HG03066 (cell line): ENCODE measurements at regions not wholly inside any gene's neighbourhood (a gene's known extent, or its start where the extent isn't known, plus 50 kb on each side); places are given as distances from the start of the nearest gene placed in this dataset.

Source experiments
- ATAC-seq: cut with Tn5 transposase; IDR thresholded peaks from one replicate; pipeline ENCODE4 v1.9.1; 2021; ENCODE audit warnings: low read depth; ENCODE audit not compliant: unreplicated experiment

GRCh38 chr7:95718577-95719410 is 53.6 kb upstream of the DYNC1I1 start:
- no peak for ATAC-seq

- no peak for ATAC-seq
Measured at GRCh38 chr7:95716357-95717122, 55.8 kb upstream of the DYNC1I1 start.

GRCh38 chr7:95715274-95715673 is 57.1 kb upstream of the DYNC1I1 start:
- ATAC-seq: no peak

DNA sequence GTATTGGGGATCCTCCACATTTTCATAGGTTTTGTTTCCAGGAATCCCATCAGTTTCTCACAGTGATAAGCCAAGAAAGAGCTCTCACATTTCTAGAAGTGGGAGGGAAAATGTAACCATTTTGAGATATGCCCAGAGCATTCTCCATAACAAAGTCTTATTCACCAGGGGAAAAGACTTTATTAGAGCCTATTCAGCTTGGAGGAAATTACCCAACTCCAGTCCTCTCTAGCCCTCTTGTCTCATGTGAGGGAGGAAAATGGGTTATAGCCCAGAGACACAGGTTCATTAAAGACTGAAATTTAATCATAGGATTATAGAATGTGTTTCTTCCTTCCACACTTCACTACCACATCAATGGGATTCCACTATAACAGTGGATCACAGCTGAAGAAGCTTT is 61.6 kb upstream of the DYNC1I1 start:
- ATAC-seq: no peak

DNA sequence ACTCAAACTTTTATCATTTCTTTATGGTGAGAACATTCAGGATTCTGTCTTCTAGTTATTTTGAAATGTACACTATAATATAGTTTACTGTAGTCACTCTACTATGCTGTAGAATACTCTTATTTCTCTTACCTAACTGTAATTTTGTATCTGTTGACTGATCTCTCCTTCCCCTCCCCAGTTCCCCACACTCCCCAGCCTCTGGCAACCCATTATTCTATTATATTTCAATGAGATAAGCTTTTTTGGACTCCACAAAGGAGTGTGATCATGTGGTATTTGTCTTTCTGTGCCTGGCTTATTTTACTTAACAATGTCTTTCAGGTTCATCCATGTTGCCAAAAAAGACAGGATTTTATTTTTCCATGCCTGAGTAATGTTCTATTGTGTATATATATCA is 71.4 kb upstream of the DYNC1I1 start:
- no peak for ATAC-seq

DNA sequence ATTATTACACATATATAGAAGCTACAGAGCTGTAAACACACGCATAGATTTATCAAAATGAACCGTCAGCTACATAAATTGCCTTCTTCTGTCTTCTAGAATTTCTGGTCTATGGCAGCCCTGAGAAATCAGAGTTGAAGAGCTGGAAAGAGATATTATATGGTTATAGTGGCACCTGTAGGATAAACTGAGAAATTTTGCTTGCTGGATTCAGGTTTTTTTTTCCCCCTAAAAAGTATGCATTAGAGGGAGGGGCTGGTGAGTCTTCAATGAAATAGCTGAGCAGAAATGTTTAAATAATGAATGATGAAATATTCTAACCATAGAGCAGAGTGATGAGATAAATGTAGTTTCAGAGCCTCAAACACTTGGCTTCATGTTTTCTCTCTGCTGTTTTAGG is 78.0 kb upstream of the DYNC1I1 start:
- no peak for ATAC-seq

GRCh38 chr7:95693551-95694333 is 78.6 kb upstream of the DYNC1I1 start:
- ATAC-seq: no peak

DNA sequence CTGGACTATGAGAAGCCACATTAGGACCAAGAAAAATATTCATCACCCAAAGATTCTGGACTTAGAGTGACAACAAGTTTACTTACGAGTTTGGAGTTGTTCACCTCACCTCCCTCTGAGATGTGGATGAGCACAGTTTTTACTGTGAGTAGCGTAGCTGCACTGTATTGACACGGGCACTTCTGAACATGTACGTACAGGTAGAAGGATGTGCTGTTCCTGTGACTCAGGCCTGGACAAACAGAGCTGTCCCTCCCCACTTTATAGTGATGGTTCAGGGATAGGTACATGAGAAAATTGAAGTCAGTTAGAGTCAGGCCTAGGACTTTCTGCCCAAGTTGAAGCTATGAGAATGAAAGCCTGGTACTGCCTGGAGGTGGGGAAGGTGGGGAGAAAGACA is 80.9 kb upstream of the DYNC1I1 start:
- no peak for ATAC-seq

DNA sequence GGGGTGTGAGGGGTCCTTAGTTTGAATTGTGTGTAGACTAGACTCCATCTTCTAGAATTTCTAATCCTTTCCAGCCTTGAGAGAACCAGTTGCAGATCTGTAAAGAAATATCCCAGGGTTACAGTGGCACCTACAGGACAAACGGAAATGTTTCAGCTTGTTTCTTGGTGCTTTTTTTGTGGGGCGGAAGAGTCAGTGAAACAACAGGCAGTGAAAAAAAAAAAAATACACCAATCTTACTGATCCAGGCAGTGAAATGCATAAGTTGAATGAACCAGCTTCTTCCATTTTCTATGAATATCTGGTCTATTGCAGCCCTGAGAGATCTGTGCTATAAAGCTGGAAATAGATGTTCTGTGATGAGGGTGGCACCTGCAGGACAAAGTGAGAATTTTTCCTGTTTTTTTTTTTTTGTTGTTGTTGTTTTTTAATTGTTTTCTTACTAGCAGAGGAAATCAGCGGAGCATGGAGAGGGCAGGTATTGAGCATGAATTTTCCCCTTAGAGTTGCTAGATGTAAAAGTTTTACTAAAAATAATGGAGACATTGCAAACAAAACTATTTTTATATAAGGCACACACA is 81.9 kb upstream of the DYNC1I1 start:
- peak; percentile 66 for ATAC-seq

DNA sequence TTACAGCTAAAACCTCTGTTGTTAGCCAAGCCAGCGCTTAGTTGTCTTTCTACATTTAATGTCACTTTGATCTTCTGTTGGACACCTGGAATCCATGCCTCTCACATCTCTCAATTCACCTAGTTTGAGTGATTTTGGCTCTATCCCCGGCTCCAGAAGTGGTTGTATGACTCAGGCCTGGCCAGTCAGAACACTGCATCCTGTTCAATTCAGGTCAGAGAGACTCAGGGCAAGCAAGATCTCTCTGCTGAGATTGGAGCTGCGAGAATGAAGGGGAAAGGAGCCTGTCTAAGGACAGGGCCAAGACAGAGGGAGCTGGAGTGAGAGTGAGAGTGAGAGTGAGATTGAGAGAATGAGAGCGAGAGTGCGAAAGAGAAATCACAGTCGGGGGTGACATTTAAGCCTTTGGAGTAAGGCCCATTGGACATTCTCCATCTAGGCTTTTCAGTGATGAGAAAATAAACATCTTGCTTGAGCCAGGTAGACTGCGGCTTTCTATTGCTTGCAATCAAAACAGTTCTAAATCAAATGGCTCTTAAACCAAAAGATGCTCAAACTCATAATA is 83.3 kb upstream of the DYNC1I1 start:
- ATAC-seq: no peak

DNA sequence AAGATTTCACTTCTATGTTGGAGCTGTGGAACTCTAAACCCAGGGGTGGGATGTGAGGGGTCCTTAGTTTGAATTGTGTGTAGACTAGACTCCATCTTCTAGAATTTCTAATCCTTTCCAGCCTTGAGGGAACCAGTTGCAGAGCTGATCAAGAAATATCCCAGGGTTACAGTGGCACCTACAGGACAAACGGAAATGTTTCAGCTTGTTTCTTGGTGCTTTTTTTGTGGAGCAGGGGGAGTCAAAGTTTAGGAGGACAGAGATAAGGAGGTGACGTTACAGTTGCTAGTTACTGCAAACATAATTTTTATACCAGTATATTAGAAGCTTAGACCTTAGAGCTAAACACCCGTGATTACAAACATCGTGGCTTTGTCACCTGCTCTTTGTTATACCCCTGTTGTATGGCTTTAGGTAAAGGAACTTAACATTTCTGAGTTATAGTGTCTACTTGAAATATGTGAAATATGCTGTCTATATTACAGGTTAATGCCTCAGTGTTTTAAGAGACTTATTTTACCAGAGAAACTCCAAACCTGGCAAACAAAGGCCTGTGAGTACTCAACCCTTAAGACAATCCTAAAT is 84.5 kb upstream of the DYNC1I1 start:
- no peak for ATAC-seq

DNA sequence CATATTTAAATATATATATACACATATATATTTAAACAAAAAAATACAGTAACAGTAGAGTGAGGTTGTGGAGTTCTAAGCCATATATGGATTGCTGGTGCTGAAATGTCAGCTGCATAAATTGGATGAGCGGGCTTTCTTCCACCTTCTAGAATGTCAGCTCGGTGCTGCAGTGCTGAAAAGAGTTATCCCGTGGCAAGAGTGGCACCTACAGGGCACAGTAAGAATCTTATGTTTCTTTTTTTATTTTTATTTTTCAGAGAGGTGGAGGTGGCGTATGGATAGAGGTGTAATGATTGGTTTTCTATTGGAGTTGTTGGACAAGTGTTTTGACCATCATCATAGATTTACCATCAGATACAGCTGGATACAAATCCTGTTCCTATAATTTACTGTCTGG is 86.2 kb upstream of the DYNC1I1 start:
- ATAC-seq: no peak

- ATAC-seq: no peak
Measured at GRCh38 chr7:95684505-95684904, 87.8 kb upstream of the DYNC1I1 start.

DNA sequence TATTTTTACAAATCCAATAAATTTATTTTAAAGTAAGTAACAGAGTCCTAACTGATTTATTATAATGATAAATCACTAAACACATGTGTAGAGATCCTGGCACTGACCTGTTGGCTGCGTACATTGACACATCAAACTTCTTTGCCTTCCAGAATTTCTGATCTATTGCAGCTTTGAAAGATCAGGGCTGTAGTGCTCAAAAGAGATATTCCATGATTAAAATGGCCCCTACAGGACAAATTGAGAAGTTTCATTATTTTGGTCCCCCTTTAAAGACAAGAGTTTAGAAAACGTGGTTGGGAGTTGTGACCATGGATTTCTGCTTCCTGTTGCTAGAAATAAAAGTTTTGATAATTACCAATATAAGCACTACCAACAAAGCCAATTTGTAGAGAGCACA is 87.7 kb upstream of the PDK4 start:
- no peak for ATAC-seq

DNA sequence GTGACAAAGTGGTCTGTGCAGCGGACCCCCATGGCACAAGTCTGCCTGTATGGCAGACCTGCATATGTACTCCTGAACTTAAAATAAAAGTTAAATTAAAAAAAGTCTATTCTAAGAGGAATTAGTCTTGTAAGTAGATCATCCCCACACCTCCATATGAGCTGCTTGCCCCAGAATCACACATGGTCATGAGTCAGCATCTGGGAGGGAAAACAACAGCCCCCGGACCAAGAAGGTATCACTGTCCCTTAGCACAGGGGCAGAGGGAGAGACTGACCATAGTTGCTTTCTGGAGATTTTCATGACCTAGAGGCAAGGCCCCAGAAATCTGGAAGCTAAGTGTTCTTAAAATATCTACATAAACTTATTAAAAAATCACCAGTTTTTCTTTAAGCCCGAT is 86.6 kb upstream of the PDK4 start:
- no peak for ATAC-seq

DNA sequence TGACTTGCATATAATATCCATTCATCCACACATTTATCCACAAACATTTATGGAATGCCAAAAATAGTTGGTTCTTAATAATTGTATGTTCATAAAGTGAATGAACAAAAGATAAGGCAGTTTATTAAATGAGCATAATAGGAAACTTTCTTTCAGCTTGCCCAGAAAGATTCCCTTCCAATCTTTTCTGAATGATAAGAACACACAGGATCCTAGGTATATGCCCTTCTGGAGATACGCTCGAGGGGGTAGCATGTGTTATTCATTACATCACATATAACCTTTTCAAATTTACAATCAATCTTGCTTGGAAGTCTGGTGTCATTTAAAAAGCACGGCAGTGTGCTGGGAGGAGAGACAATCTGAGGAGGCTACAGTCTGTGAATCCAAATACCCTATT is 80.4 kb upstream of the PDK4 start:
- ATAC-seq: no peak

DNA sequence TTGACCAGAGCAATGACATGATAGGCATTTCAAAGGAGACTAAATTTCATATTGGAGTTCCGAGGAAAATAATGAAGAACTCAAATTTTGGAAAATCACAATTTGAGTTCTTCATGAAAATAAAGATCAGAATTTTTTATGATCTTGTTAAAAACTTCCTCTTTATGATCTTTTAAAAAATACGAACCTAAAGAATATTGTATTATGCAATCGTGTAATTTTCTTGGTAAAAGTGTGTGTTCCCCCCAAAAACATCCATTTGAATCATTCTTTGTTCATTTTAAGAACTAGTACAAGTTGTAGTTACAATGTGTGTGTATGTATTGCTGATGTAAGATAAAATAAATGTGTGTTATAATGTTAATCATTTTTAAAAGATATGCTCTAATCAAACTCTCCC is 79.3 kb upstream of the PDK4 start:
- ATAC-seq: no peak

DNA sequence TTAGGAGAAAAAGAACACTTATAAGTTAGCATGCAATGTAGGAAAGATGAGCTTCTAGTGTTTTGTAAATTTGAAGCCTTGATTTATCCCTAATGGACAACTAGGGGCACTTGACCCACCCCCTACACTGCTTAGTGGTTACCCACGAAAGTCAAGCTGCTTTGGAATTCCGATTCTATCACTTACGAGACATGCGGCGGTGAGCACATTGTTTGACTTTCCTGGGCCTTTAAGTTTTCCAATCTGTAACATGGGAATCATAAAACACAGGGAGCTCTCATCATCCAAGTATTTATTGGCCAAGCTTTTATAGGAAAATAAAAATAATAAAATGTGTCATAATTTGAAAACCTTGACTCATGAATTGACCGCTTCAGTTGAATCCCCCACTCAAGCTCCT is 78.7 kb upstream of the PDK4 start:
- ATAC-seq: no peak

DNA sequence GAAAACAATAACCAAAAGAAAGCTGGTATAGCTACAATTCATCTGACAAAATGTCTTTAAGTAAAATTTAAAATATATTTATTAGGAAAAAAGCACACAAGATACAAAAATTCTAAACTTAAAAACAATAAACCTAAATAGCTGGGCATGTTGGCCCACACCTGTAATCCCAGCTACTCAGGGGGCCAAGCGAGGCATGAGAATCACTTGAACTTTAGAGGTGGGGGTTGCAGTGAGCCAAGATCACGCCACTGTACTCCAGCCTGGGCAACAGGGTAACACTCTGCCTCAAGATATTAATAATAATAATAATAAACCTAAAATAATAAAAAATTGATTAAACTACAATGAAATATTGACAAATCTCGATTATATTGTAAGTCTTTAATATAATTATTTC is 77.8 kb upstream of the PDK4 start:
- no peak for ATAC-seq

GRCh38 chr7:95672434-95672833 is 76.1 kb upstream of the PDK4 start:
- ATAC-seq: no peak
